GM18909 (cell line): ENCODE measurements at regions not wholly inside any gene's neighbourhood (a gene's known extent, or its start where the extent isn't known, plus 50 kb on each side); places are given as distances from the start of the nearest gene placed in this dataset.

Source experiments
- ATAC-seq: cut with Tn5 transposase; IDR thresholded peaks from one replicate; pipeline ENCODE4 v1.9.1; 2021; ENCODE audit warnings: mild to moderate bottlenecking; ENCODE audit not compliant: unreplicated experiment, poor library complexity

GRCh38 chr11:112632866-112633505 lies 328.2 kb upstream of the NCAM1 start:
- ATAC-seq, result no peak

- ATAC-seq, result no peak
Measured at GRCh38 chr11:112634551-112634950, 326.7 kb upstream of the NCAM1 start.

DNA sequence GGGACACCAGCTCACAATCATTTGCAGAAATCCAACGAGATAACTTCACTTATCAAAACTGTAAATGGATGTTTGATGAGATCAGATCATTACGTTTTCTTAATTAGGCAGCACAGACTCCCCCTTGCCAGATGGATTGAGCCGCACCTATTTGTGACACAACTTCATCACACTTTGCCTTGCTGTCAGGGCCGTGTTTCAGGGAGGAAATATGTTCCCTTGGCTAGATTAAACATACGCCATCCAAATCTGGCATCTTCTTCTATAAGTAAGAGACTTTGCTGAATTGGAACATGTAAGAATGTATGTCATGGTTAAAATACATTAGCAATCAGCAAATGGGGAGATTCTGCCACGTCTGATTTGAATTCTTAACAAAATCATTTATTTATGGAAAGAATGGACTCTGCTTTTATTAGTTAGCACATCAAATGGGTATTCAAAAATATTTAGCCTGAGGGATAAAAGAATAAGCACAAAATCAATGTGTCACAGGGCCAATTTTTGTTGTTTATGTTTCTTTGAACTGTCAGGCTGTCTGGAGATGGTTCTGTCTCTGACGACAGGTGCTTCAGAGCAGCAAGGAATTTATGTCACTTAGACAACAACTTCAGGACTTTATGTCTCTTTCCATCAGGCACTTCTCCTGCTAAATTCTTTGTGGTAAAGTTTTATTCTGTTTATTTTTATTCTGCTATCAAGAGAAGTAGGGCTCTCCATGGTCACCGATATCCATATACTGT lies 326.1 kb upstream of the NCAM1 start:
- ATAC-seq, result no peak

DNA sequence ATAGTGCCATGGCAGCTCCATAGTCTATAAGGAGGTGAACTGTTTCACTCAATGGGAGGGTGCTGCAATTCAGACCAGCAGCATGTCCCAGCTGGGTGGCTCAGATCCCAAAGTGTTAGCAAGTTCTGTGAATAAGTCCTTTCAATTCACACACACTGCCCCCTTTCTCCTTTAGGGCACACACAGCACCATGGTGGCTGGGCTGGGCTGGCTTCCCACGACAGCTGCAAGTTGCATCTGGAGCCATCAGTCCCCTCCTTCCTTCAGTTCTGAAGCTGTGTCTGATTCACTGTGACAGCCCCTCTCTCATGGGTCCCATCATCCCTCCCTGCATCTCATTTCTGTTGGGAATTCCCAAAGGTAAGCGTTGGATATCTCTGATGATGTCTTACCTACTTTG lies 324.1 kb upstream of the NCAM1 start:
- ATAC-seq, result no peak

DNA sequence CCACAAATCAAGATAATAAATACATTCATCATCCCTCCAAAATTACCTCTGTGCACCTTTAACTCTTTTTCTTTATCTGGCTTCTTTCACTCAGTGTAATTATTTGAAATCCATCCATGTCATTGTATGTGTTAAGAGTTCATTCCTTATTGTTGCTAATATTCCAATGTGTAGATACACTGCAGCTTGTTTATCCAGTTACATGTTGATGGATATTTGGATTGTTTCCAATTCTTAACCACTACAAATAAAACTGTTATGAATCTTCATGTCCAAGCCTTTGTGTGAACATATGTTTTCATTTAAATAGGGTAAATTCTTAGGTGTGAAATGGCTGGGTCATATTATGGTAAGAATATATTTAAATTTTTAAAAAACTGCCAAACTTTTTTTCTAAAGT lies 323.3 kb upstream of the NCAM1 start:
- no peak for ATAC-seq

DNA sequence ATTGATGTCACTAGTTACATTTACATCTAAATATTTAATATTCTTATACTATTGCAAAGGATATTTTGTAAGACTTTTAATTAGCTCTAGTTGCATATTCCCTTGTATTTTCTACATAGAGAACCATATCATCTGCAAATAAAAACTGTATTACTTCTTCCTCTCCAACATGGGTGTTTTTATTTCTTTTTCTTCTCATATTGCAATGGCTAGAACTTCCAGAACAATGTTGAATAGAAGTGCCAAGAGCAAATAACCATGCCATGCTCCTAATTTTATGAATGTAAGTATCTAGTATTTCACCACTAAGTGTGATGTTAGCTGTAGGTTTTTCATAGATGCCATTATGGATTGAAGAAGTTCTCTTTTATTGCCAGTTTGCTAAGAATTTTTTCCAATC lies 321.8 kb upstream of the NCAM1 start:
- ATAC-seq, result no peak

GRCh38 chr11:112643416-112643815 lies 317.8 kb upstream of the NCAM1 start:
- no peak for ATAC-seq

DNA sequence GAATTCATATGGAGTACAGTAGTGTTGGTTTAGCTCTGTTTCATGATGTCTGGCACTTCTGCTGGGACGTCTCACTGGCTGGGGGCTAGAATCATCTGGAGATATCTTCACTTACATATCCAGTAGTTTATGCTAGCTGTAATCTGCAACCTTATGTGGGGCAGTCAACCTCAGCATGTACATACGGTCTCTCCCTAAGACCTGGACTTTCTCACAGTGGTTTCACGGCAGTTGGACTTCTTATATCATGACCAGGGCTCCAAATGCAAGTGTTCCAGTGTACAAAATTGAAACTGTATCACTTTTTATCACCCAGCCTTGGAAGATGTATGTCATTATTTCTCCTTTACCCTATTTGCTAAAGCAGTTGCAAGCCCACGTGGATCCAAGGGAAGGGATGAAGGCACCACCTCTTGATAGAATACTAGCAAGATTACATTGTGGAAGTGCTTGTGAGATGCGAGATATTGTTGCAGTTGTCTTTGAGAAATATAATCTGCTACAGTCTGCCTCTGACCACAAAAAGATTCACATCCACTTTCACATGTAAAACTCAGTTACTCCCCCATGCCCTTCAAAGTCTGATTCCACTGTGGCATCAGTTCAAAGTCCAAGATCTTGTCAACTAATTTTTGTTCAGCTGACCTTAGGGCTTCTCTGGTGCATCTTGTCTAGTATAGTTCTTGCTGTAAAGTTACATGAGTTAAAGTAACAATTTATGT lies 316.6 kb upstream of the NCAM1 start:
- peak; percentile 85 for ATAC-seq

DNA sequence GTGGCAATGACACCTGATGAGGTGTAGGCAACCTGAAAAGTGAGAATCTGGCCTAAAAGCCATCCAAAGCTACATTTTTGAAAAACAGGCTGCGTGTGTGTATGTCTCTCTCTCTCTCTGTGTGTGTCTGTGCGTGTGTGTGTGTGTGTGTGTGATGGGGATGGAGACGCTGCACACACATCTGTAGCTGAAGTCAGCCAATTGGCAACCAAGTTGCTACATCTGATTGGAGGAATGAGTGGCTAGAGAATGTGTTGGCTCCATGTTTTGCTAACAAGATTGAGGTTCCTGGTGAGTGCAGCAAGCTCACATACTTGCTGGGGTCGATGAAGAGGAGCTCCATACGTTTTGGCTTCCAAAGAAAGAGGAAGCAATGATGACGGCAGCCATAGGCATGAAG lies 311.4 kb upstream of the NCAM1 start:
- no peak for ATAC-seq

DNA sequence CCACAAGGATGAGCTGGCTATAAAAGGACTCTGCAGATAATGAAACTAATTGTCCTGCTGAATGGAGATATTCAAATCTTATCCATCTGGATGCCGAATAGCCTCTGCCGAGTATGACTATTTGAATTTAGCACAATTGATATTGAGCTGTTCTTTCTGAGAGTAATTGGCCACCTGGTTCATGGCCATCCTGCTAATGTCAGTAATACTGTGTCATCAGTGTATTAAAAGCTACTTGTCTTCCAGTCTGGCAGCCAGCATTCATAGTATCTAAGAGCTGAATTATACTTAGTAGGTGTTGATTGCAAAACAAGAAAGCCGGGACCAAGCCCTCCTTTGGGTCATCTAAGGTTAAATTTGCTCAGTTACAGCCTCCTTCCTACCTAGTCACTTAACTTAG lies 310.7 kb upstream of the NCAM1 start:
- ATAC-seq, result no peak

- ATAC-seq, result no peak
Measured at GRCh38 chr11:112651386-112651785, 309.8 kb upstream of the NCAM1 start.

- ATAC-seq, result no peak
Measured at GRCh38 chr11:112652786-112653390, 308.3 kb upstream of the NCAM1 start.

DNA sequence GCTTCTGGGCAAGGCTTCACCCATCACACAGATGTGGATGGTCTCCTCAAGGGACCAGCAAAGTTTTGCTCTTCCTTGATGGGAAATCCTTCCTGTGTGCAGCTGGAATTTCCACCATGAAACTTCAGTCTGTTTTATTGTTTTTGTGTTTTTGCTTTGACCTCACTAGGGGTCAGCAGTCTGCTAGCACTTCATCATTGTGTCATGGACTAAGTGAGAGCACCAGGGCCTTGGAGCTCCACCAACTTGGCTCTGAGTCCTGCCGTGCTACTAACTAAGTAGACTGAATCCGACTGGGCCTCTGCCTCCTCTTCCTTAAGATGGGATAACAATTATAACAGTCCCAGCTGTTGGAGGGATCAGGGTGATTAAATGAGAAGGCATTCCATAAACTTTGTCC lies 305.8 kb upstream of the NCAM1 start:
- no peak for ATAC-seq

GRCh38 chr11:112656772-112657428 lies 304.3 kb upstream of the NCAM1 start:
- no peak for ATAC-seq

DNA sequence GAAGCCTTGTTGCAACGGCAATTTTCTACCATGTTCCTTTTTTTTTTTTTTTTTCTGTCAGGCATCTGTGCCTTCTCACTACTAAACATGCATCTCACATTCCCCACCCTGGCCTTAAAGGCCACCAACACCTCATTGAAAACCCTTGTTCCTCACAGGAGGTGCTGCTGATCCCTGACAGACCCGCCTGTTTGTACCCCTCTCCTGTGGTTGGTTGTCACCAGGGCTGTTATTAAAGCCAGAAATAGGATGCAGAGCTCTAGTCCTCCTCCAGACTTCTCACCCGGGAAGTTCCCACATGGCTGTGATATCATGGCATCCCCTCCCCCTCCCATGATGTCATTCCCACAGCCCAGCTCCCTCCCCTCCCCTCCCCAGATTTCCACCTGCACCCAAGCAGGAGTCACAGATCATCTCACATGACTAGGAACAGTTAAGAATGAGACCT lies 302.8 kb upstream of the NCAM1 start:
- no peak for ATAC-seq

GRCh38 chr11:112661146-112661545 lies 300.1 kb upstream of the NCAM1 start:
- no peak for ATAC-seq

DNA sequence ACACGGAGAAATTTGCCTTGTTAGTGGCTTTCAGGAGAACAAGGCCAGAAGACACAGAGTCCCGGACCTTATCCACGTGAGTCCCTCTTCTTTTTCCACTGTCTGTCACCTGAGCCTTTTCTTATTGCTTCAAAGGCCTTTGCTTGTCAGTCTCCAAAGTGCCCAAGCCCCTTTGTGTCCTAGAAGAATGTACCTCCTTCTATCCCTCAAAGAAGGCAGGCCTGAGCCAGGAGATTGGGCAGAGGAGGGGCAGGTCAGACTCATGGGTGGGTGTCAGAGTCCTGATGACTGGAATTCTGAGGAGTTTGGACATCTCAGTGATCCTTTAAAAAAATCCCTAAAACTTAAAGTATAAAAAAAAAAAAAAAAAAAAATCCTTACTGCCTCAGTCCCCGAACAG lies 299.6 kb upstream of the NCAM1 start:
- ATAC-seq, result no peak

DNA sequence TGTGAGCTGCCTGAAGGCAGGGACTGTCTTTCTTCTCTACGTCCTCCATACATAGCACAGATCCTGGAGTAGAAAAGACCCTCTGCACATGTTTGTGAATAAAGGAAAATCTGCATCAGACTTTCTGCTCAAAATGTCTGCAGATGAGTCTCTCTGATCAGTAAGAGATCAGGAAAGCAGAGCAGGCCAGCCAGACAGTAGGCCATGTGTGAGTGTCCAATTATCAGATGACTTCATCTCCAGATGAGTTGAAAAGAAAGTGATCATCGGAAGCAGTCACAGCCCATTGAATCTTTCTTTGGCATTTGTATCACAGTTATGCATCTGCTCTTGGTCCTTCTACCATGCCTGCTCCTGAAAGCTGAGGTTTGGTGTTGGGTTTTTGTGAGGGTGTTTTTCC lies 298.7 kb upstream of the NCAM1 start:
- ATAC-seq, result no peak

DNA sequence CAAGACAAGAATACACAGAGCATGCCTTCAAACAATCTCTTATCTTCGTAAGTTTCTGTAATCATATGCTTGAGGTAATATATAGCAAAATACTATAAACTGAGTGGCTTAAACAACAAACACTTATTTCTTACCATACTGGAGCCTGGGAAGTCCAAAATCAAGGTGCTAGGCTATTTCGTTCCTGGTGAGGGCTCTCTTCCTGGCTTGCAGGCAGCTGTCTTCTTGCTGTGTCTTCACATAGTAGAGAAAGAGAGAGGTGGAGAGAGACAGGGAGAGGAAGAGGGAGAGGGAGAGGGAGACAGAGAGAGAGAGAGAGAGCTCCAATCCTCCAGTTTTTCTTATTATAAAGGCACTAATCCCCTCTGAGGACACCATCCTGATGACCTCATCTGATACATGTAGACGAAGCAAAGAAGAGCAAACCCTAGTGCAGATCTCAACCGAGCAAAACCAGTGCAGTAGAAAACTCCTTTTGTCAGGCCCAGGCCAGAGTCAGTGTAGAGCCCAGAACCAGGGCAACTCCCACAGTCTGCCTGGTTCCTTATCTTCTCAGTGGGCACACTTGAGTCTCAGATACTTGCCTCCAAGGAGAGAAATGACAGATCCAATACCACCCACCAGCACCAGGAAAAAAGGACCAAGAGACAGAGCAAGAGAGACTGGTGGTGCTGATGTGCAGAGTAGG lies 297.1 kb upstream of the NCAM1 start:
- ATAC-seq, result no peak

GRCh38 chr11:112665291-112665690 lies 295.9 kb upstream of the NCAM1 start:
- no peak for ATAC-seq
